ENCODE measurements at regions not wholly inside any gene's neighbourhood (a gene's known extent, or its start where the extent isn't known, plus 50 kb on each side); places are given as distances from the start of the nearest gene placed in this dataset.
"Not testable (repeated sequence)": the region's sequence is repeated elsewhere in the genome, so short reads cannot be mapped to it uniquely, and the experiment has no call there.

GRCh38 chr12:75754141-75754540 lies 242.7 kb upstream of the KRR1 start:
- no peak for DNase-seq
- Mint-ChIP-seq H3K27me3 (peaks cover 15% of the 10 kb centered on the region), H3K9me3 (peaks cover 2% of the 10 kb centered on the region), H3K27ac (no peak overlapping the region), H3K4me1 (ENCODE audit: low read depth) (peaks cover 14% of the 10 kb centered on the region), H3K36me3 (ENCODE audit: low read depth) (no peaks in the 10 kb centered on the region), H3K4me3 (no peak overlapping the region)
- ChIA-PET POLR2A (no interaction called here), CTCF (no interaction called here)
- TF ChIP-seq CTCF (IDR thresholded peaks at IDR 0.05), result no peak
- ATAC-seq, result no peak
- intact Hi-C loops (cut with micrococcal nuclease), result no loop called here

- intact Hi-C loops (cut with micrococcal nuclease), result no loop called here
- POLR2A ChIA-PET, result no interaction called here
- DNase-seq (no peak), ATAC-seq (no peak)
- CTCF ChIA-PET, result no interaction called here
- Mint-ChIP-seq H3K27ac (no peak overlapping the region), H3K27me3 (peaks cover 15% of the 10 kb centered on the region), H3K36me3 (ENCODE audit: low read depth) (no peaks in the 10 kb centered on the region), H3K9me3 (peaks cover 2% of the 10 kb centered on the region), H3K4me1 (ENCODE audit: low read depth) (peaks cover 14% of the 10 kb centered on the region), H3K4me3 (no peak overlapping the region)
- no peak for TF ChIP-seq CTCF (IDR thresholded peaks at IDR 0.05)
These were observed 240.5 kb upstream of the KRR1 start for GRCh38 chr12:75751769-75752471.

GRCh38 chr12:75750716-75751306 lies 239.4 kb upstream of the KRR1 start:
- no peak for DNase-seq
- H3K27ac Mint-ChIP-seq, result no peak overlapping the region
- H3K27me3 Mint-ChIP-seq, result peaks cover 9% of the 10 kb centered on the region
- ChIA-PET POLR2A (no interaction called here), CTCF (interaction anchor here (1.0 to 1.3 kb wide), 2 partner anchors 9 to 223 kb away, joined by 3 to 4 read pairs; no protein-coding TSS in a partner anchor)
- peaks cover 2% of the 10 kb centered on the region for H3K9me3 Mint-ChIP-seq
- no peaks in the 10 kb centered on the region for H3K36me3 Mint-ChIP-seq (ENCODE audit: low read depth)
- no peak for ATAC-seq
- peaks cover 14% of the 10 kb centered on the region for H3K4me1 Mint-ChIP-seq (ENCODE audit: low read depth)
- TF ChIP-seq CTCF (IDR thresholded peaks at IDR 0.05), result no peak
- intact Hi-C loops (cut with micrococcal nuclease), result no loop called here
- no peak overlapping the region for H3K4me3 Mint-ChIP-seq

GRCh38 chr12:75748990-75749389 lies 237.6 kb upstream of the KRR1 start:
- CTCF ChIA-PET; H3K4me1 Mint-ChIP-seq (ENCODE audit: low read depth); H3K4me3 Mint-ChIP-seq; H3K27ac Mint-ChIP-seq; DNase-seq; H3K36me3 Mint-ChIP-seq (ENCODE audit: low read depth); intact Hi-C loops (cut with micrococcal nuclease); ATAC-seq; H3K9me3 Mint-ChIP-seq: not testable (repeated sequence)
- POLR2A ChIA-PET, result interaction anchor here (0.6 kb wide), 1 partner anchor 246 kb away, joined by 3 read pairs; no protein-coding TSS in a partner anchor
- H3K27me3 Mint-ChIP-seq, result peaks cover 21% of the 10 kb centered on the region

GRCh38 chr12:75748136-75748535 lies 236.7 kb upstream of the KRR1 start:
- H3K36me3 Mint-ChIP-seq (ENCODE audit: low read depth), result no peaks in the 10 kb centered on the region

More at GRCh38 chr12:75748136-75748535, 236.7 kb upstream of the KRR1 start:
- Mint-ChIP-seq H3K4me1 (ENCODE audit: low read depth) (peaks cover under 1% of the 10 kb centered on the region), H3K4me3 (no peak overlapping the region), H3K9me3 (peaks cover 2% of the 10 kb centered on the region), H3K27ac (no peak overlapping the region), H3K27me3 (peaks cover 21% of the 10 kb centered on the region)
- DNase-seq (no peak), ATAC-seq (no peak)
- ChIA-PET POLR2A (no interaction called here), CTCF (no interaction called here)
- no peak for TF ChIP-seq CTCF (IDR thresholded peaks at IDR 0.05)
- intact Hi-C loops (cut with micrococcal nuclease), result no loop called here

Data from activated CD8-positive, alpha-beta T cell treated with anti-CD3 and anti-CD28 coated beads for 36 hours (primary cell).